ENCODE measurements at regions not wholly inside any gene's neighbourhood (a gene's known extent, or its start where the extent isn't known, plus 50 kb on each side); places are given as distances from the start of the nearest gene placed in this dataset.

DNA sequence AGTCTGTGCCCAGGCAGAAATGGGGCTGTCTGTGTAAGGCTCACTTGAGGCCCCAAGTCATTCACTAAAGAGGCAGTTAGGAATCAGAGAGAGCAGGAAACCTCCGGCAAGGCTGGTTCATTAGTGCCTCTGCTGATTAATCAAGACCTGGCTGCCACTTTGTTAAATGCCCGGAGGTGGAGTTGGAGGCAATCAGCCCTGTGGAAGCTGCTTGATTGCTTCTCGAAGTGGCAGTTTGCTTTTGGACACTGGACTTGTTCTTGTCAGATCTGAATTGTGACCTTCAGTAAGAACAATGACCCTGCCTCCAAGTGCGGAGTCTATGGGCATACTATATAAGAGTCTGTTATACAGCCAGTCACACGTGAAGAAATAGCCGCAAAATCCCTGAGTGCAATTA, 183.9 kb upstream of the LINC00305 start:
- TF ChIP-seq, protein P1, sequence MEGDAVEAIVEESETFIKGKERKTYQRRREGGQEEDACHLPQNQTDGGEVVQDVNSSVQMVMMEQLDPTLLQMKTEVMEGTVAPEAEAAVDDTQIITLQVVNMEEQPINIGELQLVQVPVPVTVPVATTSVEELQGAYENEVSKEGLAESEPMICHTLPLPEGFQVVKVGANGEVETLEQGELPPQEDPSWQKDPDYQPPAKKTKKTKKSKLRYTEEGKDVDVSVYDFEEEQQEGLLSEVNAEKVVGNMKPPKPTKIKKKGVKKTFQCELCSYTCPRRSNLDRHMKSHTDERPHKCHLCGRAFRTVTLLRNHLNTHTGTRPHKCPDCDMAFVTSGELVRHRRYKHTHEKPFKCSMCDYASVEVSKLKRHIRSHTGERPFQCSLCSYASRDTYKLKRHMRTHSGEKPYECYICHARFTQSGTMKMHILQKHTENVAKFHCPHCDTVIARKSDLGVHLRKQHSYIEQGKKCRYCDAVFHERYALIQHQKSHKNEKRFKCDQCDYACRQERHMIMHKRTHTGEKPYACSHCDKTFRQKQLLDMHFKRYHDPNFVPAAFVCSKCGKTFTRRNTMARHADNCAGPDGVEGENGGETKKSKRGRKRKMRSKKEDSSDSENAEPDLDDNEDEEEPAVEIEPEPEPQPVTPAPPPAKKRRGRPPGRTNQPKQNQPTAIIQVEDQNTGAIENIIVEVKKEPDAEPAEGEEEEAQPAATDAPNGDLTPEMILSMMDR (IDR thresholded peaks at IDR 0.05; ENCODE audit: insufficient read depth, low read length): no peak
- no peak for TF ChIP-seq POLR2AphosphoS5 (IDR thresholded peaks at IDR 0.05; ENCODE audit: low read depth)
- TF ChIP-seq, protein P2, sequence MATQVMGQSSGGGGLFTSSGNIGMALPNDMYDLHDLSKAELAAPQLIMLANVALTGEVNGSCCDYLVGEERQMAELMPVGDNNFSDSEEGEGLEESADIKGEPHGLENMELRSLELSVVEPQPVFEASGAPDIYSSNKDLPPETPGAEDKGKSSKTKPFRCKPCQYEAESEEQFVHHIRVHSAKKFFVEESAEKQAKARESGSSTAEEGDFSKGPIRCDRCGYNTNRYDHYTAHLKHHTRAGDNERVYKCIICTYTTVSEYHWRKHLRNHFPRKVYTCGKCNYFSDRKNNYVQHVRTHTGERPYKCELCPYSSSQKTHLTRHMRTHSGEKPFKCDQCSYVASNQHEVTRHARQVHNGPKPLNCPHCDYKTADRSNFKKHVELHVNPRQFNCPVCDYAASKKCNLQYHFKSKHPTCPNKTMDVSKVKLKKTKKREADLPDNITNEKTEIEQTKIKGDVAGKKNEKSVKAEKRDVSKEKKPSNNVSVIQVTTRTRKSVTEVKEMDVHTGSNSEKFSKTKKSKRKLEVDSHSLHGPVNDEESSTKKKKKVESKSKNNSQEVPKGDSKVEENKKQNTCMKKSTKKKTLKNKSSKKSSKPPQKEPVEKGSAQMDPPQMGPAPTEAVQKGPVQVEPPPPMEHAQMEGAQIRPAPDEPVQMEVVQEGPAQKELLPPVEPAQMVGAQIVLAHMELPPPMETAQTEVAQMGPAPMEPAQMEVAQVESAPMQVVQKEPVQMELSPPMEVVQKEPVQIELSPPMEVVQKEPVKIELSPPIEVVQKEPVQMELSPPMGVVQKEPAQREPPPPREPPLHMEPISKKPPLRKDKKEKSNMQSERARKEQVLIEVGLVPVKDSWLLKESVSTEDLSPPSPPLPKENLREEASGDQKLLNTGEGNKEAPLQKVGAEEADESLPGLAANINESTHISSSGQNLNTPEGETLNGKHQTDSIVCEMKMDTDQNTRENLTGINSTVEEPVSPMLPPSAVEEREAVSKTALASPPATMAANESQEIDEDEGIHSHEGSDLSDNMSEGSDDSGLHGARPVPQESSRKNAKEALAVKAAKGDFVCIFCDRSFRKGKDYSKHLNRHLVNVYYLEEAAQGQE (IDR thresholded peaks at IDR 0.05; ENCODE audit: insufficient replicate concordance, low read depth): no peak
- TF ChIP-seq SPI1 (IDR thresholded peaks at IDR 0.05; ENCODE audit: borderline replicate concordance, low read depth): no peak
- no peak for TF ChIP-seq GABPA (IDR thresholded peaks at IDR 0.05; ENCODE audit: low read depth)
